H54 (cell line): ENCODE measurements at regions not wholly inside any gene's neighbourhood (a gene's known extent, or its start where the extent isn't known, plus 50 kb on each side); places are given as distances from the start of the nearest gene placed in this dataset.

ENCODE experiments used
- DNase-seq: peaks from one replicate; pipeline ENCODE4 v3.0.0; 2011; ENCODE audit warnings: low spot score, mixed read lengths; ENCODE audit not compliant: insufficient read length
- FAIRE-seq: peaks from 3 replicates; lab custom pipeline; 2011; peaks lifted over from hg19 to GRCh38; lab: Jason Lieb, UNC
- POLR2A ChIP-seq: IDR thresholded peaks from 2 replicates; pipeline ENCODE4 v1.6.1; 2011; ENCODE audit warnings: low read depth, mild to moderate bottlenecking, low read length

GRCh38 chr4:3672465-3672831 lies 93.7 kb upstream of the ADRA2C start:
- DNase-seq (no peak), FAIRE-seq (no peak)
- TF ChIP-seq POLR2A: no peak

- no peak for TF ChIP-seq POLR2A
- no peak for DNase-seq
- no peak for FAIRE-seq
Measured at GRCh38 chr4:3671571-3672464, 94.4 kb upstream of the ADRA2C start.

- FAIRE-seq (no peak), DNase-seq (no peak)
- TF ChIP-seq POLR2A: no peak
Measured at GRCh38 chr4:3670521-3671519, 95.4 kb upstream of the ADRA2C start.

GRCh38 chr4:3669553-3669949 lies 96.6 kb upstream of the ADRA2C start:
- FAIRE-seq (no peak), DNase-seq (no peak)
- TF ChIP-seq POLR2A: no peak

GRCh38 chr4:3668825-3669552 lies 97.2 kb upstream of the ADRA2C start:
- DNase-seq (no peak), FAIRE-seq (no peak)
- no peak for TF ChIP-seq POLR2A

GRCh38 chr4:3667258-3667657 lies 98.9 kb upstream of the ADRA2C start:
- no peak for TF ChIP-seq POLR2A
- FAIRE-seq (no peak), DNase-seq (no peak)

GRCh38 chr4:3666263-3666662 lies 99.9 kb upstream of the ADRA2C start:
- no peak for TF ChIP-seq POLR2A
- DNase-seq (no peak), FAIRE-seq (no peak)

GRCh38 chr4:3665360-3665891 lies 100.8 kb upstream of the ADRA2C start:
- no peak for TF ChIP-seq POLR2A
- no peak for DNase-seq
- no peak for FAIRE-seq

GRCh38 chr4:3663791-3664190 lies 102.4 kb upstream of the ADRA2C start:
- no peak for DNase-seq
- no peak for TF ChIP-seq POLR2A
- FAIRE-seq: no peak

GRCh38 chr4:3662516-3662915 lies 103.7 kb upstream of the ADRA2C start:
- no peak for TF ChIP-seq POLR2A
- DNase-seq (no peak), FAIRE-seq (no peak)

GRCh38 chr4:3661989-3662388 lies 104.2 kb upstream of the ADRA2C start:
- DNase-seq: no peak
- no peak for TF ChIP-seq POLR2A
- no peak for FAIRE-seq

GRCh38 chr4:3660928-3661515 lies 105.2 kb upstream of the ADRA2C start:
- FAIRE-seq (no peak), DNase-seq (no peak)
- TF ChIP-seq POLR2A: no peak
